PC-3 (cell line): ENCODE measurements at regions not wholly inside any gene's neighbourhood (a gene's known extent, or its start where the extent isn't known, plus 50 kb on each side); places are given as distances from the start of the nearest gene placed in this dataset.
A peak's percentile ranks its signal among the peaks of the same experiment; 100 is the strongest.

Source experiments
- ATAC-seq: fragments of 200-7000 bp; cut with Tn5 transposase; 2 replicates; pipeline ENCODE4 v1.9.1; 2020; ENCODE audit warnings: mild to moderate bottlenecking, moderate library complexity
- BruUV-seq: library from RNA; stranded (reverse); fragments of 400-500 nt; replicated peaks from 2 replicates; lab custom pipeline; 2021; lab: Mats Ljungman, UMichigan
- CTCF ChIA-PET: fragments of 300-600 bp; sonication (Branson Sonifier 250); formaldehyde crosslinking; loops from one replicate; lab custom pipeline; 2022; ENCODE audit warnings: antibody characterized with exemption; lab: Charles Lee
- POLR2A ChIA-PET: fragments of 300-600 bp; sonication (Branson Sonifier 250); formaldehyde crosslinking; loops from one replicate; lab custom pipeline; 2022; ENCODE audit warnings: antibody characterized with exemption; ENCODE audit not compliant: unreplicated experiment; lab: Charles Lee
- DNase-seq: peaks from one replicate; pipeline ENCODE4 v3.0.0-alpha.2; 2015
- H2AFZ ChIP-seq: fragments of 300-600 bp; sonication (generic); 2 replicates; pipeline ENCODE4 v1.6.0; 2016; ENCODE audit warnings: antibody characterized with exemption, low read length
- H3F3A ChIP-seq: fragments of 300-600 bp; sonication (generic); one replicate; pipeline ENCODE4 v1.6.0; 2017; ENCODE audit warnings: antibody characterized with exemption, low read length, control low read depth, mild to moderate bottlenecking; ENCODE audit not compliant: unreplicated experiment
- H3K27ac ChIP-seq: fragments of 300-600 bp; sonication (generic); 2 replicates; pipeline ENCODE4 v1.5.1; 2016; ENCODE audit warnings: mild to moderate bottlenecking, low read length
- H3K27me3 ChIP-seq: fragments of 300-600 bp; sonication (generic); 2 replicates; pipeline ENCODE4 v1.6.1; 2016; ENCODE audit warnings: low read length, mixed read lengths
- H3K36me3 ChIP-seq: fragments of 300-600 bp; sonication (generic); 2 replicates; pipeline ENCODE4 v1.6.1; 2016; ENCODE audit warnings: low read depth, mixed run types, low read length, mixed read lengths
- H3K4me1 ChIP-seq: fragments of 300-600 bp; sonication (generic); 2 replicates; pipeline ENCODE4 v1.5.1; 2016; ENCODE audit warnings: low read length; ENCODE audit not compliant: insufficient read depth
- H3K4me2 ChIP-seq: fragments of 300-600 bp; sonication (generic); 2 replicates; pipeline ENCODE4 v1.6.0; 2016; ENCODE audit warnings: low read length
- H3K4me3 ChIP-seq: fragments of 300-600 bp; sonication (generic); 2 replicates; pipeline ENCODE4 v1.5.1; 2016; ENCODE audit warnings: mild to moderate bottlenecking, low read length, mixed read lengths
- H3K79me2 ChIP-seq: fragments of 300-600 bp; sonication (generic); 2 replicates; pipeline ENCODE4 v1.6.1; 2017; ENCODE audit warnings: low read length, mixed read lengths
- H3K9ac ChIP-seq: fragments of 300-600 bp; sonication (generic); 2 replicates; pipeline ENCODE4 v1.6.0; 2016; ENCODE audit warnings: mild to moderate bottlenecking, low read length
- H3K9me2 ChIP-seq: fragments of 300-600 bp; sonication (generic); replicated peaks from 2 replicates; pipeline ENCODE4 v1.6.1; 2016; ENCODE audit warnings: mixed run types, low read length, mixed read lengths
- H3K9me3 ChIP-seq: fragments of 300-600 bp; sonication (generic); 2 replicates; pipeline ENCODE4 v1.6.1; 2016; ENCODE audit warnings: low read length, mixed read lengths
- H4K20me1 ChIP-seq: fragments of 300-600 bp; sonication (generic); 2 replicates; pipeline ENCODE4 v1.6.1; 2016; ENCODE audit warnings: low read length, mixed read lengths
- EZH2 ChIP-seq: fragments of 300-600 bp; sonication (generic); IDR thresholded peaks from one replicate; pipeline ENCODE4 v1.6.1; 2017; ENCODE audit warnings: antibody characterized with exemption, mild to moderate bottlenecking, low read length; ENCODE audit not compliant: unreplicated experiment
- EZH2phosphoT487 ChIP-seq: fragments of 300-600 bp; sonication (generic); IDR thresholded peaks from 2 replicates; pipeline ENCODE4 v1.6.1; 2018; ENCODE audit warnings: mild to moderate bottlenecking, antibody characterized with exemption, low read length, borderline replicate concordance
- intact Hi-C: fragments of 100-400 bp; cut with micrococcal nuclease; formaldehyde crosslinking; loops from 2 replicates; pipeline ENCODE4 v1.9.0; 2023
- TF ChIP-seq, protein P1 (sequence below): fragments of 300-600 bp; sonication (generic); conservative IDR thresholded peaks from 2 replicates; pipeline ENCODE4 v1.5.1; 2017; ENCODE audit warnings: antibody characterized with exemption, low read depth, mild to moderate bottlenecking, low read length

DNA sequence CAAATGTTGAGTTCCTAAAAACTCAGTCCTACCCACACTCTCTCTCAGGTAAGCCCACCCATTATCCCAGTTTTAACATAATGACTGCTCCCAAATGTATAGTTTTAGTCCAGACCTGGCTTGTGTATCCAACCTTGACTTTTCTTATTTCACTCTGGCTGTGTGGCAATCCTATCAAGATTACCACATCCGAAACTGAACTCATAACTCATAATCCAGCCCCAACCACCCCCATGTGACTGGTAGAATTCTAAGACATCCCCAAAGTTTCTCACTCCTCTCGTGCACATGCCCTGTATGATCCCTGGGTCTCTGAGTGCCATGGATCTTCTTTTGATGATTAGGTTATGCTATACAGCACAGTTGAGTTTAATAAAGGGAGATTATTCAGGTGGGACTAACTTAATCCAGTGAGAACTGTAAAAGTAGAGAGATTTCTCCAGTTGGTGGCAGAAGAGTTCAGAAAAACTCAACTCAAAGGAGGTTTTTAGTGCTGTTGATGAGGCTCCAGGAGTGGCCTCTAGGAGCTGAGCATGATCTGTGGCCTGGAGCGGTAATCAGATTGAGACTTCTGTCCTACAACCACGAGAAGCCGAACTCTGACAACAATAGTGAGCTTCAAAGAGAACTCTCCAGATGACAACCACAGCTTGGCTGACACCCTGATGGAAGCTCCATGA is 413.4 kb downstream of the ZNF536 start:
- Histone ChIP-seq H3K4me3 (no peak overlapping the region), H3K9ac (no peak overlapping the region), H4K20me1 (no peaks in the 10 kb centered on the region), H2AFZ (no peak overlapping the region), H3K79me2 (no peaks in the 10 kb centered on the region), H3F3A (no peaks in the 10 kb centered on the region), H3K36me3 (no peaks in the 10 kb centered on the region), H3K9me2 (no peaks in the 10 kb centered on the region), H3K9me3 (no peaks in the 10 kb centered on the region), H3K4me1 (no peaks in the 10 kb centered on the region), H3K27ac (no peak overlapping the region), H3K27me3 (no peaks in the 10 kb centered on the region), H3K4me2 (no peak overlapping the region)
- no peak for TF ChIP-seq EZH2phosphoT487
- TF ChIP-seq EZH2, result no peak
- TF ChIP-seq, protein P1, sequence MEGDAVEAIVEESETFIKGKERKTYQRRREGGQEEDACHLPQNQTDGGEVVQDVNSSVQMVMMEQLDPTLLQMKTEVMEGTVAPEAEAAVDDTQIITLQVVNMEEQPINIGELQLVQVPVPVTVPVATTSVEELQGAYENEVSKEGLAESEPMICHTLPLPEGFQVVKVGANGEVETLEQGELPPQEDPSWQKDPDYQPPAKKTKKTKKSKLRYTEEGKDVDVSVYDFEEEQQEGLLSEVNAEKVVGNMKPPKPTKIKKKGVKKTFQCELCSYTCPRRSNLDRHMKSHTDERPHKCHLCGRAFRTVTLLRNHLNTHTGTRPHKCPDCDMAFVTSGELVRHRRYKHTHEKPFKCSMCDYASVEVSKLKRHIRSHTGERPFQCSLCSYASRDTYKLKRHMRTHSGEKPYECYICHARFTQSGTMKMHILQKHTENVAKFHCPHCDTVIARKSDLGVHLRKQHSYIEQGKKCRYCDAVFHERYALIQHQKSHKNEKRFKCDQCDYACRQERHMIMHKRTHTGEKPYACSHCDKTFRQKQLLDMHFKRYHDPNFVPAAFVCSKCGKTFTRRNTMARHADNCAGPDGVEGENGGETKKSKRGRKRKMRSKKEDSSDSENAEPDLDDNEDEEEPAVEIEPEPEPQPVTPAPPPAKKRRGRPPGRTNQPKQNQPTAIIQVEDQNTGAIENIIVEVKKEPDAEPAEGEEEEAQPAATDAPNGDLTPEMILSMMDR, result no peak
- ATAC-seq, result no peak
- ChIA-PET POLR2A (no interaction called here), CTCF (no interaction called here)
- no peak for DNase-seq
- intact Hi-C loops, result no loop called here
- BruUV-seq, result no TSS peak

DNA sequence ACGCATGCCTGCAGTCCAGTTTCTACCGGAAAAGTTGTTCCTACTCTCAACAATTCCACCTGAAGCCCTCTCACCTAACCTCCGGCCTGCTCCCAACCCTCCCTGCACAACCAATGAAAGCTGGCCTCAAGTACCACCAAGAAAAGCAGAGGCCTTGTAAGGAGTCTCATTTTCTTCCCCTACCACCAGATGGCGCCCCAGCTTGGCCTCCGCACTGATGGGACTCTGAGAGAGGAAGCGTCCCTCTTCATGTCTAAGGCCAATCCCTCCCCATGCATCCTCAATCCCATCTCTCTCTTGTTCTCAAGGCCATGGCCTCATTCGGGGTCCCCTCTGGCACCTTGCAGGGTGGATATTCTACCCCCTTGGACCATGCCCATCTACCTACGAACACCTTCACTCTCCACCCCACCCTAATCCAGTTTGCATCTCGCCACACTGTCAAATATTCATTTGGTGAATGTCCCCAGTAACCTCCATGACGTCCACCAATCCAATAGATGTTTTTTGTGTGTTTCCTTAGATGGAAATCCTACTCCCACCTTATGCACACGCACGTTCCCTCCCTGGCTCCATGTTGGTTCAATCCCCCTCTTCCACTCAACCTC is 412.8 kb downstream of the ZNF536 start:
- H3K79me2 ChIP-seq, result no peaks in the 10 kb centered on the region
- H3K36me3 ChIP-seq, result no peaks in the 10 kb centered on the region
- no peaks in the 10 kb centered on the region for H3K9me2 ChIP-seq
- no peak overlapping the region for H2AFZ ChIP-seq
- ATAC-seq (no peak), DNase-seq (peak; percentile 3)
- no peaks in the 10 kb centered on the region for H3K27me3 ChIP-seq
- no peak overlapping the region for H3K4me3 ChIP-seq
- no peaks in the 10 kb centered on the region for H3K4me1 ChIP-seq
- H3K4me2 ChIP-seq, result no peak overlapping the region
- ChIA-PET CTCF (no interaction called here), POLR2A (no interaction called here)
- no peak overlapping the region for H3K9ac ChIP-seq
- no peaks in the 10 kb centered on the region for H4K20me1 ChIP-seq
- no peaks in the 10 kb centered on the region for H3K9me3 ChIP-seq
- BruUV-seq, result no TSS peak
- intact Hi-C loops, result no loop called here
- H3F3A ChIP-seq, result no peaks in the 10 kb centered on the region
- no peak for TF ChIP-seq EZH2phosphoT487
- TF ChIP-seq, protein P1, result peak; percentile 49; the same call in 1 of the 2 replicates
- H3K27ac ChIP-seq, result no peak overlapping the region

DNA sequence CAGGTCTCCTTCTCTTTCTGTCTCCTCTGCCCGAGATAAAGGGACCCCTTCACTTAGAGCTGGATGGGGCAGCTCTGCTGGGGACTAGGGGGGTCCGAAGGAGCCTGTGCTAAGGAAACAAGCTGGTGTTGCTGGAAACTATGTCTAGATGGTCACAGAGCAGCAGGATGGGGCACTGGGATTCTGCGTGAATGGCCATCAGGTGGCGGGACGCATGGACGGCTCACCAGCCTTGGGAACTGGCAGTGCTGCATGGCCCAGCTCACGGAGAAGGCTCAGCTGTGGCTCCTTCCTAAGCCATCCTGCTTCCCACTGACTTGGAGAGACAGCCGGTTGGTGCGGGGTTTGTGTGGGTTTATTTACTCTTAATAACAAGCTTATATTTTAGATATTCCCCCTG is 411.8 kb downstream of the ZNF536 start:
- no peaks in the 10 kb centered on the region for H3K36me3 ChIP-seq
- TF ChIP-seq, protein P1, result no peak
- TF ChIP-seq EZH2 (no peak), EZH2phosphoT487 (no peak)
- ATAC-seq (no peak), DNase-seq (no peak)
- H3K27ac ChIP-seq, result no peak overlapping the region
- H3K4me3 ChIP-seq, result no peak overlapping the region
- CTCF ChIA-PET, result no interaction called here
- H2AFZ ChIP-seq, result no peak overlapping the region
- no peaks in the 10 kb centered on the region for H3K4me1 ChIP-seq
- POLR2A ChIA-PET, result no interaction called here
- H3K9me2 ChIP-seq, result no peaks in the 10 kb centered on the region
- no peaks in the 10 kb centered on the region for H3F3A ChIP-seq
- no peaks in the 10 kb centered on the region for H3K79me2 ChIP-seq
- H3K9me3 ChIP-seq, result no peaks in the 10 kb centered on the region
- intact Hi-C loops, result no loop called here
- BruUV-seq, result no TSS peak
- H3K27me3 ChIP-seq, result no peaks in the 10 kb centered on the region
- H3K9ac ChIP-seq, result no peak overlapping the region
- H4K20me1 ChIP-seq, result no peaks in the 10 kb centered on the region
- no peak overlapping the region for H3K4me2 ChIP-seq
